Type B pancreatic cell (in vitro differentiated cells): ENCODE measurements at regions not wholly inside any gene's neighbourhood (a gene's known extent, or its start where the extent isn't known, plus 50 kb on each side); places are given as distances from the start of the nearest gene placed in this dataset.
"Not testable (repeated sequence)": the region's sequence is repeated elsewhere in the genome, so short reads cannot be mapped to it uniquely, and the experiment has no call there.

Experiments
- DNase-seq: peaks from one replicate; pipeline ENCODE4 v3.0.0; 2021; ENCODE audit warnings: mixed read lengths; ENCODE audit not compliant: unreplicated experiment; ENCODE audit errors: extremely low spot score
- H3K27ac Mint-ChIP-seq: 2 replicates; pipeline ENCODE4 v1.8.0; 2021; ENCODE audit warnings: mild to moderate bottlenecking, mixed read lengths
- H3K27me3 Mint-ChIP-seq: 2 replicates; pipeline ENCODE4 v1.8.0; 2021; ENCODE audit warnings: mixed read lengths
- H3K36me3 Mint-ChIP-seq: 2 replicates; pipeline ENCODE4 v1.8.0; 2021; ENCODE audit warnings: mixed read lengths
- H3K4me1 Mint-ChIP-seq: one replicate; pipeline ENCODE4 v1.8.0; 2021; ENCODE audit warnings: mixed read lengths; ENCODE audit not compliant: unreplicated experiment
- H3K4me3 Mint-ChIP-seq: 2 replicates; pipeline ENCODE4 v1.8.0; 2021; ENCODE audit warnings: mild to moderate bottlenecking, mixed read lengths
- H3K9me3 Mint-ChIP-seq: 2 replicates; pipeline ENCODE4 v1.8.0; 2021; ENCODE audit warnings: mixed read lengths
- TF ChIP-seq, protein P1 (sequence below): fragments of 200-600 bp; sonication (generic); conservative IDR thresholded peaks from 2 replicates; pipeline ENCODE4 v1.5.0; 2021; ENCODE audit warnings: antibody characterized with exemption, mild to moderate bottlenecking

DNA sequence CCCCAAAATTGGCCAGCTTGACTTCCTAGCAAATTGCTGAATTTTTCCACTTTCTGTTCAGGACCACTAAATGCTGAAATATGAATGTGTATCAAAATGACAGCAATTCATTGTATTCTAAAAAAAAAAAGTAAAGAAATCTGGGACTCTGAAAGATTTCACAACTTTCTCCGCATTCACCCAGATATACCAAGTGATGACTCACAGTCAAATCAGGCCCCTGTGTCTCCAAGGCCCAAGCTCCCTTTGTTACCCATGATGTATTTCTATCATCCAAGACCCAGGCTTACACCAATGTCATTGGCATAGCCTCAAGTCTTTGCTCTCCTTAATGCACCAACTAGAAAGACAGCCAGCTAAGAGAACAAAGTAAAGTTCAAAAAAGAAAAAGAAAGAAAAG lies 493.9 kb downstream of the NTRK2 start:
- Mint-ChIP-seq H3K4me3 (no peak overlapping the region), H3K9me3 (peaks cover 5% of the 10 kb centered on the region), H3K27ac (no peak overlapping the region), H3K36me3 (peaks cover 7% of the 10 kb centered on the region), H3K27me3 (no peaks in the 10 kb centered on the region), H3K4me1 (peaks cover 23% of the 10 kb centered on the region)
- TF ChIP-seq, protein P1, sequence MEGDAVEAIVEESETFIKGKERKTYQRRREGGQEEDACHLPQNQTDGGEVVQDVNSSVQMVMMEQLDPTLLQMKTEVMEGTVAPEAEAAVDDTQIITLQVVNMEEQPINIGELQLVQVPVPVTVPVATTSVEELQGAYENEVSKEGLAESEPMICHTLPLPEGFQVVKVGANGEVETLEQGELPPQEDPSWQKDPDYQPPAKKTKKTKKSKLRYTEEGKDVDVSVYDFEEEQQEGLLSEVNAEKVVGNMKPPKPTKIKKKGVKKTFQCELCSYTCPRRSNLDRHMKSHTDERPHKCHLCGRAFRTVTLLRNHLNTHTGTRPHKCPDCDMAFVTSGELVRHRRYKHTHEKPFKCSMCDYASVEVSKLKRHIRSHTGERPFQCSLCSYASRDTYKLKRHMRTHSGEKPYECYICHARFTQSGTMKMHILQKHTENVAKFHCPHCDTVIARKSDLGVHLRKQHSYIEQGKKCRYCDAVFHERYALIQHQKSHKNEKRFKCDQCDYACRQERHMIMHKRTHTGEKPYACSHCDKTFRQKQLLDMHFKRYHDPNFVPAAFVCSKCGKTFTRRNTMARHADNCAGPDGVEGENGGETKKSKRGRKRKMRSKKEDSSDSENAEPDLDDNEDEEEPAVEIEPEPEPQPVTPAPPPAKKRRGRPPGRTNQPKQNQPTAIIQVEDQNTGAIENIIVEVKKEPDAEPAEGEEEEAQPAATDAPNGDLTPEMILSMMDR, result no peak
- DNase-seq, result no peak

DNA sequence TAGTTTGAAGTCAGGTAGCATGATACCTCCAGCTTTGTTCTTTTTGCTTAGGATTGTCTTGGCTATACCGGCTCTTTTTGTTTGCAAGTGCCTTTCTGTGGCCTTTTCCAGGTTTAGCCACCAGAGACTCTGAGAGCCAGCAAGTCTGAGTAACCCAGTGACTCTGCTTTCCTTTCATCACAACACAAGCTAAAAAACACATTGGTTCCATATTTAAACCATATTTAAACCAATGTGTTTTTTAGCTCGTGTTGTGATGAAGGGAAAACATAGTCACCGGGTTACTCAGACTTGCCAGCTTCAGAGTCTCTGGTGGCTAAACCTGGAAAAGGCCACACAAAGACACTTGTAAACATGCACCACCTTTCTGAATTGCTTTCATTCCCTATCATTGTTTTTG lies 493.3 kb downstream of the NTRK2 start:
- no peak for DNase-seq
- Mint-ChIP-seq H3K27me3 (no peaks in the 10 kb centered on the region), H3K4me3 (no peak overlapping the region), H3K4me1 (peaks cover 25% of the 10 kb centered on the region), H3K36me3 (peaks cover 7% of the 10 kb centered on the region), H3K27ac (no peak overlapping the region), H3K9me3 (peaks cover 5% of the 10 kb centered on the region)
- TF ChIP-seq, protein P1, result no peak

DNA sequence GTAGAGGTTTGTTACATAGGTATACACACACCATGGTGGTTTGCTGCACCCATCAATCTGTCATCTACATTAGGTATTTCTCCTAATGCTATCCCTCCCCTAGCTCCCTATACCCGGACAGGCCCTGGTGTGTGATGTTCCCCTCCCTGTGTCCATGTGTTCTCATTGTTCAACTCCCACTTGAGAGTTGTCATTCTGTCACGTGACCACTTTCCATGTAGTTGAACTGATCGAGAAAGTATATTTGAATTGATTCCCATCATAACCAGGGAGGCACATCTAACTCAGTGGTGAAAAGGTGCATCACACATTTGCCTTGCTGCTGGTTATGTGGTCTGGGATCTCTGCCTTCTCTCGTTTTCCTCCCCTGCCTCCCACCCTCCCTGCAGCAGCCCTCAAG lies 491.4 kb downstream of the NTRK2 start:
- not testable (repeated sequence) for DNase-seq, H3K27me3 Mint-ChIP-seq, H3K36me3 Mint-ChIP-seq, H3K9me3 Mint-ChIP-seq, H3K27ac Mint-ChIP-seq, H3K4me3 Mint-ChIP-seq
- H3K4me1 Mint-ChIP-seq, result peaks cover 25% of the 10 kb centered on the region

DNA sequence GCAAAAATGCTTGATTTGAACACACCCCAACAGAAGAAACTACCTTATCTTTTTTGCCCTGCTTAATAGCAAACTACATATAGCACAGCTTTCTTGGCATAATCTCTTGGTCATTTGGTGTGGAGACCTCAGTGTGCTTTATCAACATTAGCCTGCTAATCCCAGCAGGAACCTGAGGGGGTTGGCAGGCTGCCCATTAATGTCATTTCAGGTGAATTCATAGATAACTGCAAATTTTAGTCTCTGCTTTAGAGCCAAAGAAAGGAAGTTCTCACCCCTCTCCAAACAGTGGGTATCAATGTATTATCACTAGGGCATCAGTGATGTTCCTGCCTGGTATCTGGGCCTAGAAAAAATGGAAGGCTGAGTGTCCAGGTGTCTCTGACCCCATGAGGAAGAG lies 489.0 kb downstream of the NTRK2 start:
- peaks cover 7% of the 10 kb centered on the region for H3K36me3 Mint-ChIP-seq
- no peaks in the 10 kb centered on the region for H3K27me3 Mint-ChIP-seq
- H3K4me1 Mint-ChIP-seq, result peaks cover 39% of the 10 kb centered on the region
- H3K27ac Mint-ChIP-seq, result no peak overlapping the region
- no peak for DNase-seq
- H3K9me3 Mint-ChIP-seq, result no peaks in the 10 kb centered on the region
- TF ChIP-seq, protein P1, result no peak
- H3K4me3 Mint-ChIP-seq, result no peak overlapping the region

DNA sequence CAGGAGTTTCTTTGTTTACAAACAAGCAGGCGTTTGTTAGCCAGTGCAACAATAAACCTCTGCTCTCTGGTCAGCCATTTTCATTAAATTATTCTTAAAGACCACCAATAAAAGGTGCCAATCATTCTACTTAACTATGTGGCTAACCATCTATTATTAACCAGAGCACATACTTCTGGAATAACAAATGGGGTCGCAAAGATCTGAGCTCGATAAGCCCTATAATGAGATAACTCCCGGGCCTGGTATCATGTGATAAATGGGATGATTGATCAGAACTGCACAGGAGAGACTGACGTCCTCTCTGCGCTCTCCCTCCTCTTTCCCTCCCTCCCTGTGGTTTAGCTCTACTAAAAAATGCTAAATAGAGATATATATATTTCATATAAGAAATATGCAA lies 488.2 kb downstream of the NTRK2 start:
- TF ChIP-seq, protein P1, result no peak
- Mint-ChIP-seq H3K27ac (no peak overlapping the region), H3K4me1 (peaks cover 39% of the 10 kb centered on the region), H3K4me3 (no peak overlapping the region), H3K36me3 (peaks cover 7% of the 10 kb centered on the region), H3K9me3 (no peaks in the 10 kb centered on the region), H3K27me3 (no peaks in the 10 kb centered on the region)
- DNase-seq, result no peak

DNA sequence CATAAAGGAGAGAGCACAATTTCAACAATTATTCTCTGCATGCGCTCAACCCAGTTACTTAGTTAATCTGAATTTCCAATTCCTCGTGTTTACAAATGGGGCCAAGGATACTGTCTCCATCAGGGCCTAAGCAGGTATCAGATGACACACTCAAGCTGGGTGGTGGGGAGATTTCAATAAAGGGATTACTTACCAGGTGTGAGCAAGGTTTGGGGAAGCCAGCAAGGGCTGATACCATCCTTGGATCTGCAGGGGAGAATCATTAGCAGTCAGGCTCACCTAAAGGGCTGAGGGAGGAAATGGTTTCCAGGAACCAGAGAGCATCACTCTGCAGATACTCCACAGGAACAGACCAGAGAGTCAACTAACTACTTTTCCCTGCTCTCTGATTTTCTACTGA lies 487.1 kb downstream of the NTRK2 start:
- no peak overlapping the region for H3K4me3 Mint-ChIP-seq
- TF ChIP-seq, protein P1, result no peak
- H3K4me1 Mint-ChIP-seq, result peaks cover 39% of the 10 kb centered on the region
- DNase-seq, result no peak
- H3K27me3 Mint-ChIP-seq, result no peaks in the 10 kb centered on the region
- H3K27ac Mint-ChIP-seq, result no peak overlapping the region
- H3K36me3 Mint-ChIP-seq, result peaks cover 2% of the 10 kb centered on the region
- no peaks in the 10 kb centered on the region for H3K9me3 Mint-ChIP-seq
